ENCODE measurements at regions not wholly inside any gene's neighbourhood (a gene's known extent, or its start where the extent isn't known, plus 50 kb on each side); places are given as distances from the start of the nearest gene placed in this dataset.

DNA sequence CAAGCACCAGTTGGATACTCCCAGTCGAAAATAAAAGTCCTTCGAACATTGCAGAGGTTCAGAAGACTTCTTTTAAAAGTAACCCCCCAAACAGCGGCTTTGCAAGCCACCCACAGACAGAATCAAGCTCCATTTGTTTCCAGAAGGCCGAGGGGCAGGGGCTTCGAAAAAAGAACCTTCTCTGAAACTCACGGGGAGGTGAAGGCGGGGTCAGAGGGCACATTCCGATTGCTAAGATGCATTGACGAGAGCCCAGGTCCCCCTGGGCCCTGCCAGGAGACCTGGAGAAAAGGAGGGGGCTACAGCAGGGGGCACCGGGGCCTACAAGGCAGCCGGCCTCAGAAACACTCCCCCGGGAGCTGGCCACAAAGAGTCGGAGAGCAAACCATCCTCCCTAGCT is 306.8 kb downstream of the MN1 start:
- no peaks in the 10 kb centered on the region for H3K36me3 ChIP-seq (ENCODE audit: control insufficient read depth, insufficient read depth, low read length)
- DNase-seq (ENCODE audit: low read depth in 4 of 6, low spot score in 6 of 6), result peak in 1 of 6 donors; percentile 59
- 46% methylated on average over 5 of the region's 13 CpGs for WGBS (ENCODE audit: insufficient coverage)

GRCh38 chr22:27495325-27495724 is 306.2 kb downstream of the MN1 start:
- no peak overlapping the region for H3K27ac ChIP-seq (ENCODE audit: low read depth, low read length)
- H3K4me1 ChIP-seq (ENCODE audit: control insufficient read depth, insufficient read depth, low read length), result peaks cover 11% of the 10 kb centered on the region
- H3K36me3 ChIP-seq (ENCODE audit: control insufficient read depth, insufficient read depth, low read length), result no peaks in the 10 kb centered on the region
- 67% methylated on average over 8 of the region's 8 CpGs for WGBS (ENCODE audit: insufficient coverage)
- peaks cover 1% of the 10 kb centered on the region for H3K9me3 ChIP-seq (ENCODE audit: control insufficient read depth, insufficient read depth, low read length)
- no peak for DNase-seq (ENCODE audit: low read depth in 4 of 6, low spot score in 6 of 6)
- no peak overlapping the region for H3K4me3 ChIP-seq (ENCODE audit: low read depth, low read length)
- peaks cover 5% of the 10 kb centered on the region for H3K27me3 ChIP-seq (ENCODE audit: control insufficient read depth, insufficient read depth, low read length)

More for the DNA sequence above, 306.8 kb downstream of the MN1 start:
- Histone ChIP-seq H3K27me3 (ENCODE audit: control insufficient read depth, insufficient read depth, low read length) (peaks cover 5% of the 10 kb centered on the region), H3K4me1 (ENCODE audit: control insufficient read depth, insufficient read depth, low read length) (peaks cover 11% of the 10 kb centered on the region), H3K4me3 (ENCODE audit: low read depth, low read length) (no peak overlapping the region), H3K9me3 (ENCODE audit: control insufficient read depth, insufficient read depth, low read length) (peaks cover 1% of the 10 kb centered on the region), H3K27ac (ENCODE audit: low read depth, low read length) (no peak overlapping the region)

DNA sequence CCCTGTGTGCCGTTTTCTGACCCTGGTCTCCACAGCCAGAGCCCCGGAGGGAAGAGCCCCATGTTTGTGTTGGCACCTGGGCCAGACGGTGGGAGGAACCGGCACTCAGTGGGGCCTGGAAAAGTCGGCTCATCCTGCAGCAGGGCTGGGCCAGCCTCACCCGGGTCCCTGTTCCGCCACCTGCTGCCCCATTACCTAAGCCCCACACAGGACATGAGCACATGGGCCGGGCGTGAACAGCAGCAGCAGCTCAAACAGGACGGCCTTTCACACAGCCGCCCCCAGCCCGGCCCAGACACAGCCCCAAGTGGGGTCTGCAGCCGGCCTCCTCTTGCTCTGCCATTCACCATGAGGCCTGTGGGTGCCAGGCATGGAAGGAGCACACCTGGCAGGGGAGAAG is 302.4 kb downstream of the MN1 start:
- Histone ChIP-seq H3K4me1 (ENCODE audit: control insufficient read depth, insufficient read depth, low read length) (peaks cover 9% of the 10 kb centered on the region), H3K9me3 (ENCODE audit: control insufficient read depth, insufficient read depth, low read length) (no peaks in the 10 kb centered on the region), H3K36me3 (ENCODE audit: control insufficient read depth, insufficient read depth, low read length) (no peaks in the 10 kb centered on the region), H3K27me3 (ENCODE audit: control insufficient read depth, insufficient read depth, low read length) (peaks cover 4% of the 10 kb centered on the region), H3K27ac (ENCODE audit: low read depth, low read length) (no peak overlapping the region), H3K4me3 (ENCODE audit: low read depth, low read length) (no peak overlapping the region)
- WGBS (ENCODE audit: insufficient coverage), result 68% methylated on average over 13 of the region's 13 CpGs
- DNase-seq (ENCODE audit: low read depth in 4 of 6, low spot score in 6 of 6), result no peak

DNA sequence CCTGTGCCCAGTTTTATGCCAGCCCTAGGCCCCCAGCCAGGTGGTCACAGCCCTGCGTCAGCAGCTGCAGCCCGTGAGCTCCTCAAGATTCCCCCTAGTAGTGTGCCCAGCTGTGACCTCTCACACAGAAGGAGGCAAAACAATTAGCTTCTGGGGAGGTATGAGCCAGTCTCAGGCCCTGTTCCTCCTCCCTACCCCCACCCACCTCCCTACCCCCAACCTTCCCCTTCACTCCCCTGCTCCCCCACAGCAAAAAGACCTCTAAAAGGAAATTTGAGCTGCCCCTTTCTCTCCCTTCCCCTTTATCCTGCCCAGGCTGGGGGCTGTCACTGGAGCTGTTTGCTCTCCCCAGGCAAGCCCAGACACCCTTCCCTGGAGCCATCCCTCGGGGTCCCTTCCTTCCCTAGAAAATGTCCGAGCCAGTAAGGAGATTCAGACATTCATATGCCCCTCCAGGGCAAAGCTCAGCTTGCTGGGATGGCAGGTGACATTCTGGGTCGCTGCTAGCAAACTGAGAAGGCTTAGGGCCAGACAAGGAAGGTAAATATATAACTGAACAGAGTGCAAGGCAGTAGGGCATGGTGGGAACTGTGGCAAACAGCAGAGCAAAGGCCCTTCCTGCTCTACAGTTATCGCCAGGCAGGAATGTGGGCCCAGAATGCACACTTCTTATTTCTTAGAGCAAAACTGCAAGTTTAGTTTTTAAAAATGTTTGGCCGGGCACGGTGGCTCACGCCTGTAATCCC is 300.2 kb downstream of the MN1 start:
- no peaks in the 10 kb centered on the region for H3K36me3 ChIP-seq (ENCODE audit: control insufficient read depth, insufficient read depth, low read length)
- H3K27ac ChIP-seq (ENCODE audit: low read depth, low read length), result no peak overlapping the region
- WGBS (ENCODE audit: insufficient coverage), result 83% methylated on average over 6 of the region's 9 CpGs
- DNase-seq (ENCODE audit: low read depth in 4 of 6, low spot score in 6 of 6), result no peak
- H3K4me3 ChIP-seq (ENCODE audit: low read depth, low read length), result no peak overlapping the region
- H3K9me3 ChIP-seq (ENCODE audit: control insufficient read depth, insufficient read depth, low read length), result no peaks in the 10 kb centered on the region
- no peaks in the 10 kb centered on the region for H3K27me3 ChIP-seq (ENCODE audit: control insufficient read depth, insufficient read depth, low read length)
- peaks cover 11% of the 10 kb centered on the region for H3K4me1 ChIP-seq (ENCODE audit: control insufficient read depth, insufficient read depth, low read length)

DNA sequence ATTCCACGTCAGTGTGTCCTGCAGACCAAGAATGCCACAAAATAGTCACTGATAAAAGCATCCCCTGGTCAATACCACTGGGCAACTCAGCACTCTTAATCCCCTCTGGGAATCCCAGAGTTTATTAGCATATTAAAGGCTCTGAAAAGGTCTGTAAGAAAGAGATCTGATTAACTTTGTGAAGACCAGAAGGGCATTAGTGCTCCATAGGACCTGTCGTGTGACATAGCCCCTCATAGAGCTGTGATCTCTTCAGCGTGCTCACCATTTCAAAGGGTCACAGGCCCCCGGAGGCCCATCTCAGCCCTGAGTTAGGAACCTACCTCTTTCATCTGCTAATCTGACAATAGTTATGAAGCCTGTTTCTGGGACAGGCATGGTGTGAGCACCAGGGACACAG is 299.2 kb downstream of the MN1 start:
- H3K27ac ChIP-seq (ENCODE audit: low read depth, low read length), result no peak overlapping the region
- no peak overlapping the region for H3K4me3 ChIP-seq (ENCODE audit: low read depth, low read length)
- no peaks in the 10 kb centered on the region for H3K9me3 ChIP-seq (ENCODE audit: control insufficient read depth, insufficient read depth, low read length)
- DNase-seq (ENCODE audit: low read depth in 4 of 6, low spot score in 6 of 6), result no peak
- H3K4me1 ChIP-seq (ENCODE audit: control insufficient read depth, insufficient read depth, low read length), result peaks cover 17% of the 10 kb centered on the region
- WGBS (ENCODE audit: insufficient coverage), result 80% methylated on average over 3 of the region's 4 CpGs
- H3K36me3 ChIP-seq (ENCODE audit: control insufficient read depth, insufficient read depth, low read length), result no peaks in the 10 kb centered on the region
- H3K27me3 ChIP-seq (ENCODE audit: control insufficient read depth, insufficient read depth, low read length), result no peaks in the 10 kb centered on the region

DNA sequence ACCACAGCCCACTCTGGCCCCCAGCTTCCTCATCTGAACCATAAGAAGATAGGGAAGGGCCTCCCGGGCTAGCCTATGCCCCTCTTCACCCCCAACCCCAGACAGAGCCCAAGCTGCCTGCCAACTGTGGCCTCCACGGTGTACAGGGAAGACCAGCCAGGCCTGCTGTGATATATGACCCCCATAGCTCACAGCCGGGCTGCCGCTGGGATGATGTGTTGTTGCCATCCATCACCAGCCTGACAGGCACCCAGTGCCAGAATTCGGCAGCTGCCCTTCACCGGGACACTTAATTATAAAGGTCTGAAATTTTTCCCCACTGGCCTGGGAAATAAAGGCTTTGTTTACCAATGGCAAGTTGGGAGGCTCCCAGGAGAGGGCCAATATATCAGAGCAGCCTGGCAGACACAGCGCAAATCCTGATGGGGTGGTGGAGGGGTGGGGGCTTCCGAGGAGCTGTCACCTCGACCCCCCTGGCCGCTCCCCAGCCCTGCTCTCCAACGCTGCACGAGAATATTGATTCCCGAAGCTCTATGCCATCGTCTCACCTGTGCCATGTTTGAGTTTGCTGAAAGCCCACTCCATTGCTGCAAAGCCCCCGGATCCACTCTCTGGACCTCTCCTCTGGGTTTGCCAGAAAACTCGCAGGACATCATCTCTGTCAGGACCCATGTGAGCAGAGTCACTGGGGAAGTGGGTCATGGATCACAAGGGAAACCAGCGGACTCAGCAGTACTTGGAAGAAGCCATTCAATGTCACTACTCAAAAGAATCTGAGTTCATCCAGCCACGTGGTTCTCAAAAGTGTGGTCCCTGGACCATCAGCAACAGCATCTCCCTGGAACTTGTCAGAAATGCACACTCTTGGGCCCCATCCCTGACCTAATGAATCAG is 296.9 kb downstream of the MN1 start:
- Histone ChIP-seq H3K27ac (ENCODE audit: low read depth, low read length) (no peak overlapping the region), H3K4me1 (ENCODE audit: control insufficient read depth, insufficient read depth, low read length) (peaks cover 17% of the 10 kb centered on the region), H3K27me3 (ENCODE audit: control insufficient read depth, insufficient read depth, low read length) (no peaks in the 10 kb centered on the region), H3K4me3 (ENCODE audit: low read depth, low read length) (no peak overlapping the region), H3K9me3 (ENCODE audit: control insufficient read depth, insufficient read depth, low read length) (no peaks in the 10 kb centered on the region), H3K36me3 (ENCODE audit: control insufficient read depth, insufficient read depth, low read length) (no peaks in the 10 kb centered on the region)
- 45% methylated on average over 14 of the region's 18 CpGs for WGBS (ENCODE audit: insufficient coverage)
- peak in 1 of 6 donors; percentile 25 for DNase-seq (ENCODE audit: low read depth in 4 of 6, low spot score in 6 of 6)

DNA sequence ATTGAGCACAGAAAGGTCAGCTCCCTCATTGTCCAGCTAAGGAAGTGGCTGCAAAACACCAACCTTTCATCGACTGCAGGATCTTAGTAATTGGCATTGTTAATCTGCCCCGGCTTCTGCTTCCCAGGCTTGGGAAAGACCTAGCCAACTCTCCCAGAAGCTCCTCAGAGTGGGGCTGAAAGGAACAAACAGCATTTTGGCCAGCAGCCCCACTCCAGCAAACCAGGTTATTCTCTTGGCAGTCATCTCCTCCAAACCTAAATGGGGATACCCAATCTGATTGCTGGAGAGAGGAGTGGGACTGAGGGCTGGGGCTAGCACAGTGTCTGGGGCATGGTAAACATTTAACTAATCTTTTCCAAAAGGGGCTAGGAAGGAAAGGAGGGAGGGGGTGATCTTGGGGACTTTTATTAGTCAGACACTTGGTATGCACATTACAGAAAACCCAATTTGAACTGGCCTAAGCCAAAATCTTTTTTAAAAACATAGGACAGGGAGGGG is 294.4 kb downstream of the MN1 start:
- Histone ChIP-seq H3K4me3 (ENCODE audit: low read depth, low read length) (no peak overlapping the region), H3K27me3 (ENCODE audit: control insufficient read depth, insufficient read depth, low read length) (no peaks in the 10 kb centered on the region), H3K27ac (ENCODE audit: low read depth, low read length) (no peak overlapping the region), H3K4me1 (ENCODE audit: control insufficient read depth, insufficient read depth, low read length) (peaks cover 17% of the 10 kb centered on the region), H3K36me3 (ENCODE audit: control insufficient read depth, insufficient read depth, low read length) (no peaks in the 10 kb centered on the region), H3K9me3 (ENCODE audit: control insufficient read depth, insufficient read depth, low read length) (no peaks in the 10 kb centered on the region)
- 39% methylated on average over 2 of the region's 2 CpGs for WGBS (ENCODE audit: insufficient coverage)
- no peak for DNase-seq (ENCODE audit: low read depth in 4 of 6, low spot score in 6 of 6)

GRCh38 chr22:27507935-27508526 is 293.5 kb downstream of the MN1 start:
- no peaks in the 10 kb centered on the region for H3K27me3 ChIP-seq (ENCODE audit: control insufficient read depth, insufficient read depth, low read length)
- H3K36me3 ChIP-seq (ENCODE audit: control insufficient read depth, insufficient read depth, low read length), result no peaks in the 10 kb centered on the region
- H3K27ac ChIP-seq (ENCODE audit: low read depth, low read length), result no peak overlapping the region
- H3K4me1 ChIP-seq (ENCODE audit: control insufficient read depth, insufficient read depth, low read length), result peaks cover 17% of the 10 kb centered on the region
- 63% methylated on average over 2 of the region's 4 CpGs for WGBS (ENCODE audit: insufficient coverage)
- no peak overlapping the region for H3K4me3 ChIP-seq (ENCODE audit: low read depth, low read length)
- H3K9me3 ChIP-seq (ENCODE audit: control insufficient read depth, insufficient read depth, low read length), result no peaks in the 10 kb centered on the region
- no peak for DNase-seq (ENCODE audit: low read depth in 4 of 6, low spot score in 6 of 6)

GRCh38 chr22:27509132-27509920 is 292.2 kb downstream of the MN1 start:
- H3K27ac ChIP-seq (ENCODE audit: low read depth, low read length), result no peak overlapping the region
- WGBS (ENCODE audit: insufficient coverage), result 100% methylated on average over 1 of the region's 3 CpGs
- no peaks in the 10 kb centered on the region for H3K36me3 ChIP-seq (ENCODE audit: control insufficient read depth, insufficient read depth, low read length)
- no peak for DNase-seq (ENCODE audit: low read depth in 4 of 6, low spot score in 6 of 6)
- H3K4me3 ChIP-seq (ENCODE audit: low read depth, low read length), result no peak overlapping the region
- no peaks in the 10 kb centered on the region for H3K9me3 ChIP-seq (ENCODE audit: control insufficient read depth, insufficient read depth, low read length)
- H3K27me3 ChIP-seq (ENCODE audit: control insufficient read depth, insufficient read depth, low read length), result no peaks in the 10 kb centered on the region
- peaks cover 15% of the 10 kb centered on the region for H3K4me1 ChIP-seq (ENCODE audit: control insufficient read depth, insufficient read depth, low read length)

Measured in spinal cord (tissue), 9 donors.